T-helper 2 cell treated with Interferon-gamma antibody and Interleukin-4, amounts not matched to agents 100 ng/mL and 5 ng/mL, for 36 hours (primary cell): ENCODE measurements at regions not wholly inside any gene's neighbourhood (a gene's known extent, or its start where the extent isn't known, plus 50 kb on each side); places are given as distances from the start of the nearest gene placed in this dataset.

ENCODE experiments used
- intact Hi-C: fragments of 100-400 bp; cut with micrococcal nuclease; formaldehyde crosslinking; loops from one replicate; pipeline ENCODE4 v1.15.1; 2023

- intact Hi-C loops, result no loop called here
Measured at GRCh38 chr9:99681113-99681512, 140.6 kb upstream of the NR4A3 start.

- intact Hi-C loops, result no loop called here
Measured at GRCh38 chr9:99682378-99682777, 139.3 kb upstream of the NR4A3 start.

GRCh38 chr9:99682870-99683269 is 138.8 kb upstream of the NR4A3 start:
- intact Hi-C loops, result no loop called here

- intact Hi-C loops, result no loop called here
Measured at GRCh38 chr9:99690573-99690972, 131.1 kb upstream of the NR4A3 start.

GRCh38 chr9:99693888-99694287 is 127.8 kb upstream of the NR4A3 start:
- intact Hi-C loops, result no loop called here

- intact Hi-C loops, result no loop called here
Measured at GRCh38 chr9:99694393-99694792, 127.3 kb upstream of the NR4A3 start.

GRCh38 chr9:99699396-99699795 is 122.3 kb upstream of the NR4A3 start:
- intact Hi-C loops, result no loop called here

GRCh38 chr9:99712214-99712613 is 109.5 kb upstream of the NR4A3 start:
- intact Hi-C loops, result no loop called here

- intact Hi-C loops, result no loop called here
Measured at GRCh38 chr9:99713838-99714306, 107.8 kb upstream of the NR4A3 start.

- intact Hi-C loops, result no loop called here
Measured at GRCh38 chr9:99718631-99719030, 103.1 kb upstream of the NR4A3 start.

- intact Hi-C loops, result loop anchor here (5.0 kb wide), 1 partner anchor 102 kb away; the partner anchor contains the start of gene NR4A3
Measured at GRCh38 chr9:99720455-99721050, 101.1 kb upstream of the NR4A3 start.

GRCh38 chr9:99721898-99722297 is 99.8 kb upstream of the NR4A3 start:
- intact Hi-C loops, result loop anchor here (5.0 kb wide), 1 partner anchor 100 kb away; the partner anchor contains the start of gene NR4A3

- intact Hi-C loops, result loop anchor here (5.0 kb wide), 1 partner anchor 99 kb away; the partner anchor contains the start of gene NR4A3
Measured at GRCh38 chr9:99722877-99723276, 98.8 kb upstream of the NR4A3 start.

- intact Hi-C loops, result loop anchor here (5.0 kb wide), 1 partner anchor 98 kb away; the partner anchor contains the start of gene NR4A3
Measured at GRCh38 chr9:99724640-99725039, 97.0 kb upstream of the NR4A3 start.

- intact Hi-C loops, result no loop called here
Measured at GRCh38 chr9:99725852-99726251, 95.8 kb upstream of the NR4A3 start.

GRCh38 chr9:99726758-99727157 is 94.9 kb upstream of the NR4A3 start:
- intact Hi-C loops, result no loop called here

- intact Hi-C loops, result no loop called here
Measured at GRCh38 chr9:99730062-99730461, 91.6 kb upstream of the NR4A3 start.

GRCh38 chr9:99731950-99732349 is 89.7 kb upstream of the NR4A3 start:
- intact Hi-C loops, result no loop called here

- intact Hi-C loops, result no loop called here
Measured at GRCh38 chr9:99732715-99733114, 89.0 kb upstream of the NR4A3 start.

GRCh38 chr9:99735041-99735440 is 86.6 kb upstream of the NR4A3 start:
- intact Hi-C loops, result no loop called here

- intact Hi-C loops, result no loop called here
Measured at GRCh38 chr9:99736291-99736690, 85.4 kb upstream of the NR4A3 start.

- intact Hi-C loops, result no loop called here
Measured at GRCh38 chr9:99737649-99738048, 84.0 kb upstream of the NR4A3 start.

- intact Hi-C loops, result no loop called here
Measured at GRCh38 chr9:99743006-99743405, 78.7 kb upstream of the NR4A3 start.
